HG03460 (cell line): ENCODE measurements at regions not wholly inside any gene's neighbourhood (a gene's known extent, or its start where the extent isn't known, plus 50 kb on each side); places are given as distances from the start of the nearest gene placed in this dataset.

Experiments
- ATAC-seq: cut with Tn5 transposase; IDR thresholded peaks from one replicate; pipeline ENCODE4 v1.9.1; 2021; ENCODE audit not compliant: unreplicated experiment

- no peak for ATAC-seq
Observed at GRCh38 chr13:89923052-89923451, 1424.4 kb upstream of the MIR17HG start.

- ATAC-seq, result no peak
Observed at GRCh38 chr13:89923736-89924135, 1423.8 kb upstream of the MIR17HG start.

- no peak for ATAC-seq
Observed at GRCh38 chr13:89925107-89925506, 1422.4 kb upstream of the MIR17HG start.

- no peak for ATAC-seq
Observed at GRCh38 chr13:89930861-89931260, 1416.6 kb upstream of the MIR17HG start.

- no peak for ATAC-seq
Observed at GRCh38 chr13:89932902-89933301, 1414.6 kb upstream of the MIR17HG start.

- ATAC-seq, result no peak
Observed at GRCh38 chr13:89936256-89936655, 1411.2 kb upstream of the MIR17HG start.

- no peak for ATAC-seq
Observed at GRCh38 chr13:89937420-89937819, 1410.1 kb upstream of the MIR17HG start.

- no peak for ATAC-seq
Observed at GRCh38 chr13:89940383-89940782, 1407.1 kb upstream of the MIR17HG start.

- ATAC-seq, result no peak
Observed at GRCh38 chr13:89943139-89943538, 1404.3 kb upstream of the MIR17HG start.

- ATAC-seq, result no peak
Observed at GRCh38 chr13:89950225-89950624, 1397.3 kb upstream of the MIR17HG start.

- no peak for ATAC-seq
Observed at GRCh38 chr13:89951341-89951740, 1396.1 kb upstream of the MIR17HG start.

GRCh38 chr13:89953581-89953980, 1393.9 kb upstream of the MIR17HG start:
- ATAC-seq, result no peak

GRCh38 chr13:89955773-89956172, 1391.7 kb upstream of the MIR17HG start:
- ATAC-seq, result no peak

GRCh38 chr13:89959074-89959473, 1388.4 kb upstream of the MIR17HG start:
- ATAC-seq, result no peak

- ATAC-seq, result no peak
Observed at GRCh38 chr13:89965252-89965651, 1382.2 kb upstream of the MIR17HG start.

- no peak for ATAC-seq
Observed at GRCh38 chr13:89966524-89966923, 1381.0 kb upstream of the MIR17HG start.

- ATAC-seq, result no peak
Observed at GRCh38 chr13:89967701-89968100, 1379.8 kb upstream of the MIR17HG start.

GRCh38 chr13:89968470-89968869, 1379.0 kb upstream of the MIR17HG start:
- ATAC-seq, result no peak

- no peak for ATAC-seq
Observed at GRCh38 chr13:89970353-89970709, 1377.2 kb upstream of the MIR17HG start.

- ATAC-seq, result no peak
Observed at GRCh38 chr13:89977203-89977602, 1370.3 kb upstream of the MIR17HG start.

GRCh38 chr13:89980896-89981295, 1366.6 kb upstream of the MIR17HG start:
- no peak for ATAC-seq

- no peak for ATAC-seq
Observed at GRCh38 chr13:89982407-89983095, 1364.9 kb upstream of the MIR17HG start.

GRCh38 chr13:89988206-89988605, 1359.3 kb upstream of the MIR17HG start:
- ATAC-seq, result no peak
